NCI-H2196 (cell line): ENCODE measurements at regions not wholly inside any gene's neighbourhood (a gene's known extent, or its start where the extent isn't known, plus 50 kb on each side); places are given as distances from the start of the nearest gene placed in this dataset.

Source experiments
- DNase-seq: peaks from one replicate; lab custom pipeline; 2025; ENCODE audit not compliant: unreplicated experiment; lab: John Stamatoyannopoulos, UW

GRCh38 chr16:66219491-66219890 lies 147.0 kb upstream of the CDH5 start:
- DNase-seq = no peak

DNA sequence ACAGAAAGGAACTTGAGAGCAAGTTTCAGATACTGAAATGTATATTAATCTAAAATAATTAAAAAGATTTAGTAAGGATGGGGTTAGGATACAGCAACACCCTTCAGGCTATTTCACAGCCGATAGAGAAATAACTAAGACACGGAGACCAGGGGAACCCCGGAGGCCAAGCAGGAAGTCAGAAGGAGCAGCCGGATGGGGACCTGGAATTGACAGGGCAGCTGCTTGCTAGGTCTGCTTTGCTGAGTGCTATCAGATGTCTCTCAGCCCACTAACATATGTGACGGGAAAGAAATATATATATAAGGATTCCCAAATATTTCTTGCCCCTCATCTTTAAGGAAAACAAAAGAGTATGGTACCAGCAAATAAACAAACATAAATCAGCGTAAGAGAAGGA lies 154.1 kb upstream of the CDH5 start:
- no peak for DNase-seq

GRCh38 chr16:66211651-66212050 lies 154.8 kb upstream of the CDH5 start:
- no peak for DNase-seq

DNA sequence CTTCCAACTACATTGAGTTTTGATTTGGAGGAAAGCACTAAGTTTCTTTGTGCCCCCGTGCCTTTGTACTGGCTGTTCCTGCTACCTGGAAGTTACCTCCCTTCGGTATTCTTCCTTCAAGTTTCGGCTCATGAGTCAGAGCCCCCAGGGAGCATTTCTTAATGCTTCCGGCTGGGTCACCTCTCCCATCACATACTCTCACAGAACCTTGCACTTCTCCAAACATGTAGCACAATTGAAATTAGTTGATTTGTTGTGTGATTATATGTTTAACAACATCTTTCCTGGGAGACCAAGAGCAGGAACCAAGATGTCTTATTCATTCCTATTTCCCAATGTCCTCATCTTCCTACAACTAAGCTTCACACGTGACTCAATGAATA lies 158.6 kb upstream of the CDH5 start:
- no peak for DNase-seq

GRCh38 chr16:66207139-66207882 lies 159.2 kb upstream of the CDH5 start:
- no peak for DNase-seq

DNA sequence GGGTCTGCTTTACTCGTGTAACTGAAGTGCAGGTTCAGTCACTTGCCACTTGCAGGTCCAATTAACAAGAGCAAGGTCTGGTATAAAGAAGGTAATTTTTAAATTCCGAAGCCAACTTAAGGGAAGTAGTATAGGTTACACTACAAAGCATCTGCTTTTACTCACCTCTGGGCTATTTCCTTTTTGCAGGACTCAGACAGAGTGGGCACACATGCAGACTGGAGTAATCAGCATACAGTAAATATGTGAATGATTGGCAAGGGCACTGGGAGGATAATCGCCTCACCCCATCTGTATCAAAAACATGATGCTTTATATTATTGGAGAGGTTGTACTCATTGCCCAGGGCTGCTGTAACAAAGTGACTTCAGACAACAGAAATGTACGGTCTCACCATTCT lies 160.1 kb upstream of the CDH5 start:
- no peak for DNase-seq

DNA sequence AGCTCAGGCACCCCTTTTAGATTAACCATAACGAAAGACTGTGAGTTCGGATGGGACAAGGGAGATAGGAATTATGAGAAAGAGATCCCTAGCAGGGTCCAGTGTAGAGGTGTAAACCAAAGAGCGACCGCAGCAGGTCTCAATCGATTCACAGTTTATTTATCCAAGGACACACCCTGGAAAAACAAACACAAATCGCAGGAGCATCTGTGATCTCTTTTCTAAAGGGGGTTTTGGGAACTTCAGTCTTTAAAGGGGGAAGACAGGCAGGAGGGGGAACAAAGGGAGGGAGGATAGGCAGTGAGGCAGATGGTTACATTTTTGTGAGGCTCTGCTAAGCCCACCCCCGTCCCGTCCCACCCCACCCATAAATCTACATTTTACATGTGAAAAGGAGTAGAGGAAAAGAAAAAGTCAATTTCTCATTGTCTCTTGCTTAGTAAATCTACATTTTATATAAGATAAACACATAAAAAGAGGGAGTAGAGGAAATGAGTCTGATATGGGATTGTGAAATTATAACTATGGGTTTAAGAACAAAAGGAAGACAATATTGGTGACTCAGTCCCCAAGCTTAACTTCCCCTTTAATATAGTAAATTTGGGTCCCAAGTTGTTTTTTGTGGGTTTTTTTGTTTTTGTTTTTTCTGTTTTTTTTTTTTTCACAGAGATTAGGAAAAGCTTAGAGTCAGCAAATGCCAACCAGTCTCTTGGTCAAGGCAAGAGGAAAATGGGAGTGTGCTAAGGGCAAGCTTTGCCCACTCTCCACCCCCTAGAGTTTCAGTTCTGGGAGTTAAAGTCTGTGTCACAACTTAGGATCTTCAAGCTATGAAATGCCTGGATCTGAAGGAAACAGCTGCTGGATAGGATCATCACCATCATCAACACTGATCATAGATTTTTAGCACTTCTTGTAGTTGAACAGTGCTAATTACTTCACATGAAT lies 160.9 kb upstream of the CDH5 start:
- no peak for DNase-seq

DNA sequence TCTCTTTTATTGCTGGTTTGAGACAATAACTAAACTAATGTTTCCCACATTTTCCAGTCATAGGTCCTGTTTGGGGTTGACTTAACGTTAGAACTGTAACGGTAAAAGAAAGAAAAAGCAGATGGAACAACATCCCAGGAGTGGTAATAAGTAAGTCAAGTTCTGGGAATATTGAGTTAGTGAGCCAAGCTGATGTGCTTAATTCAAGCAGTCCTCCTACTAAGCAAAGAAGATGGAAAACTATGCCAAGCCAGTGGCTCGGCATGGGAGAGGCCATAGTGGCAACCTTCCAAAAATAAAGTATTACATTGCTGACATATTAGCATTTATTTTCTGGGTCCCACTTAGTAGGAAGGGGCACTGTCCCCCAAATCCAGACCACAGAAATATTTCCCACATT lies 161.7 kb upstream of the CDH5 start:
- DNase-seq = no peak

DNA sequence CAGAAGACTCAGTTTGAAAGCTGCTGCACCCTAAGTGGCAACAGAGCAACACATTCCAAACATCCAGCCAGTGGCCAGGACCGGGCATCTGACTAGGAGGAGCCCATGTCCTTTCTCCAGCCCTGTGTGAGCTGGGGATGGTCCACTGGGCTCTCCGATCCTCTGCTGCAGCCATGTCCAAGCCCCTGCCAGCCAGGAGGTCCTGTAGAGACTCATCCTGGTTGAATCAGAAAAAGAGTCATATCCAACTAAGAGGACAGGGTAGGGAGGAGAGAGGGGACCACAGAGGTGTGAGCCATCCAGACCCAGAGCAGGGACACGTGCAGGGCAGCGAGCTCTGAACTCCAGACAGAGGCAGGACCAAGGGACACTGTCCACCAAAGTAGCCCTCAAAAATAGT lies 163.0 kb upstream of the CDH5 start:
- DNase-seq = no peak

DNA sequence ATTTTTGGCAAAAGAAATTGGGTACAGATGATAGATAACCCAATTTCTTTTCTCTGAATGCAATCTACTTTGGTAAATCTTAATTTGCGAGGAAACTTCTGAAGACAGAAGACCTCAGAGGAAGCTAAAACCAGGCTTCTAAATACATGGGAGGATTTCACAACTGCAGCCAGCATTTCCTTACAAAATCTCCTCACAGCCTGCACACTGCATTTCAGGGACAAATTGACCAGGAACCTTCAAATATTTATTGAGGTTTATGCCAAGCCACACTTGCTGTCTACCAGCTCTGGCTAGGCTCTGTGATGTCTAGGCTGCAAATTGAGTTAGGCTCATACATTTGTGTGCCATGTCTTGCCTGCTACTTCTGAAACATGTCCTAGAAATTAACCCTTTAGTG lies 167.3 kb upstream of the CDH5 start:
- no peak for DNase-seq

DNA sequence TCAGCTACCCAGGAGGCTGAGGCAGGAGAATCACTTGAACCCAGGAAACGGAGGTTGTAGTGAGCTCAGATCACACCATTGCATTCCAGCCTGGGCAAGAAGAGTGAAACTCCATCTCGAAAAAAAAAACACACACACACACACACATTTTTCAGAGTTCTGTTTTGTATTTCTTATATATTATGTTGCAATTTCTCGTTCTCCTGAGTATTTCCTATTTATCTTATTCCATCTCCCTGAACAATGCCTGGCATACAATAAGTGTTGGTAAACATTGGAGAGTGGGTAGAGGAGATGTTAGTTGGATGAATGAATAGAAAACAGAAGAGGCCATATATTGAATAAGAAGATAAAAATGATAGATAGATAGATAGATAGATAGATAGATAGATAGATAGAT lies 167.8 kb upstream of the CDH5 start:
- DNase-seq = no peak

DNA sequence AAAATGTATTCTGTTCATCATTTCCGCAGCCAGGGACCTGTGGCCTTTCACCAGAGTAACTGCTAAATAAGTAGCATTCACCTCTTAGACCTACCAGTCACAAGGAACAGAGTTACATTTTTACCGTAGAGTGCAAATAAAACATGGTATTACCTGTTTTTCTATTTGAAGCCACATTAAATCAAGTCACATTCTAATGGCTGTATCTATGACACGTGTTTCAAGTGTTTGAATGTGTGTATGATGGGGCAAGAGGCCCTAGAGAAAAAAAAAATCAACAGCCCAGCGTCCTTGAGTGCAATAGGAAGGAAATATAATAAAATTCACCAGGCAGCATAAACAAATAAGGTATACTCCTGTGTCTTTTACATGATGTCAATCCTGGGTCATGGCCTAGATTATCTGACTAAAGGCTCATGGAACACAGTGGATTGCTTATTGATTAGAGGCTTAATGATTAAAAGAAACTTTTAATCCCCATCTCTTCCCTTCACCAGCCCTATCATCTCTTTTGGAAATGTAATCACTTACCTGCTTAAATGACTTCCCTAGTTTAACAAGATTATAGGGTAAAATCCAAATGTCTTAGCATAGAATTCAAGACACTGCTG lies 168.7 kb upstream of the CDH5 start:
- DNase-seq = no peak

- DNase-seq = no peak
These were observed 169.7 kb upstream of the CDH5 start for GRCh38 chr16:66196770-66197169.

- DNase-seq = no peak
These were observed 171.6 kb upstream of the CDH5 start for GRCh38 chr16:66194866-66195265.

DNA sequence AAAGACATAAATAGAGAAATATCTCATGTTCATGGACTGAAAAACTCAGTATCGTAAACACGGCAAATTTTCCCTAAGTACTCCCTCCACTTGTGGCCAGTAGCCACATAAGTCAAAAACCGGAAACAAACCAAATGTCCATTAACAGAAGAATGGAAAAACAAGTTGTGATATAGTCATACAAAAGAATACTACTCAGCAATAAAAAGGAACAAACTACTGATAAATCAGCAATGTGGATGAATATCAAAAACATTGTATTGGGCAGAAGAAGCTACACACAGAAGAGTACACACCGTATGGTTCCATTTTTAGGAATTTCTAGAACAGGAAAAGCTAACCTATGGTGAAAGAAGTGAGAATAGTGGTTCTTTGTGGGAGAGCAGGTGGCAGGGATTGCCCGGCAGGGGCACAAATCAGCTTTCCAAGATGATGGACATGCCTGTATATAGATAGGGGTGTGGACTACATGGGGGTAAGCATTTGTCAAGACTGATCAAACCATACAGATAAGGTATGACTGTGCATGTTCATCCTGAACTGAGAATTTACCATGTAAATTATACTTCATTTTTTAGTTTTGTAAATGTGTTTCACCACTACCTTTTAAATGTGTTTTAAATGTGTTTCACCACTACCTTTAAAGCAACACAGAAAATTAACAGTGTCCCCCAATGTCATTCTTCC lies 172.8 kb upstream of the CDH5 start:
- no peak for DNase-seq

DNA sequence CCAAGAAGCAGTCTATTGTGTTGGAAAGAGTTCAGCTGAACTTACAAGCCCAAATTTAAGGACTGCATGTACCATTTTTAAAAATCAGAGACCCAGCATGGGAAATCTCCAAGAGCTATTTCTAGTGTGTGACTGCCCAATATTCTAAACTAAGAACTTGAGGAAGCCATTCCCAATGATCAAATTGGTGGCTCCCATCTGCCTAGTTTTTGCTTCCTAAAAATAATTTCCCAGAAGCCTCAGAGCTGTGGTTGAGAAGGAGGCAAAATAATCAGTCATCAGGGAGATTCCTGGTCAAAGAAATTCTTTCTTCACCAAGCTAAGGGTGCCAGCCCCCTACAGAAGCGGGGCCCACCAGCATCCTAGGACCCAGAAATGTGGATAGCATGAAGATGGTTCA lies 176.1 kb upstream of the CDH5 start:
- DNase-seq = no peak

GRCh38 chr16:66189951-66190350 lies 176.5 kb upstream of the CDH5 start:
- no peak for DNase-seq

DNA sequence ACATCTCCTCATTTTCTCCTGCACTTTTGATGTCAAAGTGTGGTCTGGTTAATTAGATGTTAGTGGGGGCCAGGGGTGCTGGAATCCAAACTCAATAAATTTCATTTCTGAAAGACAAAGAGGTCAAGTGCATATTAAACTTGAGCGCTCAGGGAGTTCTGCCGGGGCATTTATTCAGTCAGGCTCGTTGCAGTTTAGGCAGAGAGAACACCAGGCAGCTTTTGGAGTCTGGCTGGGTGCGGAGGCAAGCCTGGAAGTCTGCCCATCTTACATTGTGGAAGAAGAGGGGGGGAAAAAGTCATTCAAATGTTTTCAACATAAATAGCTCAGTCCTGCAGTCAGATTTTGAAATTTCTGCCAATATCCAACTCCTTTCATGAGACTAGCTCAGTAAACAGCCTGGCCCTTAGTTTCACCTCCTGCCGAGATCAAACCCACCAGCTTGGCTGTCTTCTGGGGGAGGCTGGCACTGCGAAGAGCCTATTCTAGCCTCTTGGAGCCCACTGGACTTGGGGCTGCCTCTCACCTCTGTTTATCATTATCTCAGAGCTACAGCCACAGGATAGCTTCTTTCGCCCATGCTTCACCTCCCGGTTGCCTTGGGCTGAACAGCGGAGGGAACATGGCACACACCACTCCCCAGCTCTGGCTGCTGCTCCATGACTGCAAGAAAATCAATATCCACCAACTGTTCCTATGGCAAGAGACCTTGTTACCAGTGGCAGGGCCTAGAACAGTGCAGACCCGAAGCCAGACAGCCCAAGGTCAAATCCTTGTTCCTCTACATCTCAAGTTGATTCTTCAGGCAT lies 177.4 kb upstream of the CDH5 start:
- DNase-seq = no peak

DNA sequence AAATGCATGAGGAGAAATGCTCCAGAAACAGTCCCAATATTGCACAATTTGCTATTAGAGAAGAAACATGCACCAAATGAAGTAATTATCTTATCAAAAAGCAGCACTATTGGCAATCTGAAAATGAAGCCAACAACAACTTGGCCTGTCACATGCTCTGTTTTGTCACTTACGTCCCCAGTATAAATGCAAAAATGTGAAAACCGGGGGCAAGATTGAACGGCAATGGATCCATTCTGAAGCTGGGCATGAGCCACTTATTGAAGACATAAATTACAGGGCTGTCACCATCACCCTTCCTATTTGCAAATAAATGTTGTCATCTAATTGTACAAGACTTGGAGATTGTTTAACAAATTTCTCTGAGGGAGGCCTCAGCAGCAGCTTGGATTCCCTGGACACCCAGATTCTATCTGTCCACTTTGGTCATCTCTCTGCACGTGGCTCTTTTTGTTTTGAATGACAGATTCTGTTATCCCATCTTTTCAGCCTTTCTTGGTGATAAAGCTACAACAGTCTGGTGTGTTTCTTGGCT lies 180.2 kb upstream of the CDH5 start:
- no peak for DNase-seq

DNA sequence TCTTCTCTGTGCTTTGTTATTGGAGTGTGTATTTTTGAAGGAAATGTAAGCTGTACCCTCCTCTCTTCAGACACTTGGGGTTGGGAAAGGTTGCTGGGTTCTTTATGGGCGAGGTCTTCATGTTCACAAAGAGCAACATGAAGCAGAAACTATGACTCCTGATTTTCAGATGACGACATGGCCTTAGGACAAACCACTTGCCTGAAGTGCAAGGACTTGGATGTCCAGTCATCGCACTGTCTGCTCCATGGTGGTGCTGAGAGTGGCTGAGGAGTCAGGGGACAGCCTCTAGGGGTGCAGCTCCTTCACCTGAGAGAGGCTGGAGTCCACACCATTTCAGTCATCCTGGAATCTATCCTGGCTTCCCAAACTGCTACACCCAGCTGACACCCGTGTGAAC lies 183.9 kb upstream of the CDH5 start:
- no peak for DNase-seq
